ENCODE measurements at regions not wholly inside any gene's neighbourhood (a gene's known extent, or its start where the extent isn't known, plus 50 kb on each side); places are given as distances from the start of the nearest gene placed in this dataset.

DNA sequence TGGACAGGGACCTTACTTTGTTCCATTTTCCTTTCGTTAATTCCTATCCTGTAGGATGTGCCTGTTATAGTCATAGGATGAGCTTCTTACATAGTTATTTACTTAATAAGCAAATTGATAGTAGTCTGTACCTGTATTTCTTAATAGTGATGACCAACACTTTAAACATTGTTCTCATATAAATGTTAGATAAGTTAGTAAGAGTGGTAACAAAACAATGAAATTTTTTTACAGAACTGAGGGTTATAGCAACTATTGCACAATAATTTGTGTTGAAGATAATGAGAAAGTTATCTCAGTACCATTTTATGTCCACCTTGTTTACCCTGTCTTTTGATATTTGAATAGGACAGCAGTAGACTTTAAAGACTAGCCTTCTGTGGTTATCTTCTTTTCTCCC lies 162.9 kb upstream of the ELL2 start:
- TF ChIP-seq, protein P1, sequence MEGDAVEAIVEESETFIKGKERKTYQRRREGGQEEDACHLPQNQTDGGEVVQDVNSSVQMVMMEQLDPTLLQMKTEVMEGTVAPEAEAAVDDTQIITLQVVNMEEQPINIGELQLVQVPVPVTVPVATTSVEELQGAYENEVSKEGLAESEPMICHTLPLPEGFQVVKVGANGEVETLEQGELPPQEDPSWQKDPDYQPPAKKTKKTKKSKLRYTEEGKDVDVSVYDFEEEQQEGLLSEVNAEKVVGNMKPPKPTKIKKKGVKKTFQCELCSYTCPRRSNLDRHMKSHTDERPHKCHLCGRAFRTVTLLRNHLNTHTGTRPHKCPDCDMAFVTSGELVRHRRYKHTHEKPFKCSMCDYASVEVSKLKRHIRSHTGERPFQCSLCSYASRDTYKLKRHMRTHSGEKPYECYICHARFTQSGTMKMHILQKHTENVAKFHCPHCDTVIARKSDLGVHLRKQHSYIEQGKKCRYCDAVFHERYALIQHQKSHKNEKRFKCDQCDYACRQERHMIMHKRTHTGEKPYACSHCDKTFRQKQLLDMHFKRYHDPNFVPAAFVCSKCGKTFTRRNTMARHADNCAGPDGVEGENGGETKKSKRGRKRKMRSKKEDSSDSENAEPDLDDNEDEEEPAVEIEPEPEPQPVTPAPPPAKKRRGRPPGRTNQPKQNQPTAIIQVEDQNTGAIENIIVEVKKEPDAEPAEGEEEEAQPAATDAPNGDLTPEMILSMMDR (IDR thresholded peaks at IDR 0.05): no peak
- TF ChIP-seq POLR2A (IDR thresholded peaks at IDR 0.05): no peak
